Astrocyte of the spinal cord (primary cell): ENCODE measurements at regions not wholly inside any gene's neighbourhood (a gene's known extent, or its start where the extent isn't known, plus 50 kb on each side); places are given as distances from the start of the nearest gene placed in this dataset.

Source experiments
- DNase-seq: peaks from one replicate; pipeline ENCODE4 v3.0.0; 2011; ENCODE audit warnings: low read depth, low spot score
- H3K4me3 ChIP-seq: 2 replicates; pipeline ENCODE4 v1.5.1; 2011; ENCODE audit warnings: low read depth, mild to moderate bottlenecking, low read length, moderate library complexity
- in situ Hi-C: cut with HindIII; loops from 2 replicates; pipeline ENCODE4 v1.10.0; 2017; ENCODE audit warnings: low sequenced_read_pairs
- TF ChIP-seq, protein P1 (sequence below): IDR thresholded peaks from 2 replicates; pipeline ENCODE4 v1.5.1; 2012; ENCODE audit warnings: low read depth, mild to moderate bottlenecking, low read length, inconsistent platforms

DNA sequence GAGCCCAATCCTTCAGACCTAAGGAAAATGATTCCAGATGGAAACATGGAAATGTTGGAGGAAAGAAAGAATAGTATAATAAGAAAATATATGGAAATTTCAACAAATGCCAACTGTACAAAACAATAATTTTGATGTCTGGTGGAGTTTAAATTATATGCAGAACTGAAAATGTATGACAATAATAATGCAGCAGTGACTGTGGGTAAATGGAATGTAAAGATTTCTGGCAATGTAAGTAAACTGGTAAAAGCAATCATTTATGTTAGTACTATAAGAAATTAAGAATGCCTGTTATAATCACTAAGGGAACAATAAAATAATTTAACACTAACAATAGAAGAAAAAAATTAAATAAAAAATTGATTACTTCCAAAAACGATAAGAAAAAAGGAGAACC is 89.0 kb downstream of the EDN1 start:
- H3K4me3 ChIP-seq: no peak overlapping the region
- in situ Hi-C loops: no loop called here
- TF ChIP-seq, protein P1, sequence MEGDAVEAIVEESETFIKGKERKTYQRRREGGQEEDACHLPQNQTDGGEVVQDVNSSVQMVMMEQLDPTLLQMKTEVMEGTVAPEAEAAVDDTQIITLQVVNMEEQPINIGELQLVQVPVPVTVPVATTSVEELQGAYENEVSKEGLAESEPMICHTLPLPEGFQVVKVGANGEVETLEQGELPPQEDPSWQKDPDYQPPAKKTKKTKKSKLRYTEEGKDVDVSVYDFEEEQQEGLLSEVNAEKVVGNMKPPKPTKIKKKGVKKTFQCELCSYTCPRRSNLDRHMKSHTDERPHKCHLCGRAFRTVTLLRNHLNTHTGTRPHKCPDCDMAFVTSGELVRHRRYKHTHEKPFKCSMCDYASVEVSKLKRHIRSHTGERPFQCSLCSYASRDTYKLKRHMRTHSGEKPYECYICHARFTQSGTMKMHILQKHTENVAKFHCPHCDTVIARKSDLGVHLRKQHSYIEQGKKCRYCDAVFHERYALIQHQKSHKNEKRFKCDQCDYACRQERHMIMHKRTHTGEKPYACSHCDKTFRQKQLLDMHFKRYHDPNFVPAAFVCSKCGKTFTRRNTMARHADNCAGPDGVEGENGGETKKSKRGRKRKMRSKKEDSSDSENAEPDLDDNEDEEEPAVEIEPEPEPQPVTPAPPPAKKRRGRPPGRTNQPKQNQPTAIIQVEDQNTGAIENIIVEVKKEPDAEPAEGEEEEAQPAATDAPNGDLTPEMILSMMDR: no peak
- no peak for DNase-seq

DNA sequence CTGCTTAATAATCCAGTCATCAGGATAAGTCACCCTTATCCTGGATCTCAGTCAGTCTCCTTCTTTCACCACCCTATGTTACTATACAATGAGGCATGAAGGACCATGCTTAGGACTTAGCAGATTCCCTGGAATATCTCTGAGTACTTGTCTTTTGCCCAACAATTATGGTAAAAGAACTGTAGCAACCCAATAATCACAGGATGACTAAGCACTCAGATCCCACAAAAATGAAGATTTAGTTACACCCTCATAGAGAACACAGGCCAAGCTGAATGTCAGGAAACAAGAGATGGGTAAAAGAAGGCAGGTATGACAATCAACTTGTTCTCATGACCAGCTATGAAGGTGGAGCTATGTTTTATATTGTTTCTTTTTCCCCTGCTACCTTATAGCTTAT is 91.4 kb downstream of the EDN1 start:
- TF ChIP-seq, protein P1: no peak
- DNase-seq: peak; percentile 28
- H3K4me3 ChIP-seq: no peak overlapping the region
- in situ Hi-C loops: no loop called here

DNA sequence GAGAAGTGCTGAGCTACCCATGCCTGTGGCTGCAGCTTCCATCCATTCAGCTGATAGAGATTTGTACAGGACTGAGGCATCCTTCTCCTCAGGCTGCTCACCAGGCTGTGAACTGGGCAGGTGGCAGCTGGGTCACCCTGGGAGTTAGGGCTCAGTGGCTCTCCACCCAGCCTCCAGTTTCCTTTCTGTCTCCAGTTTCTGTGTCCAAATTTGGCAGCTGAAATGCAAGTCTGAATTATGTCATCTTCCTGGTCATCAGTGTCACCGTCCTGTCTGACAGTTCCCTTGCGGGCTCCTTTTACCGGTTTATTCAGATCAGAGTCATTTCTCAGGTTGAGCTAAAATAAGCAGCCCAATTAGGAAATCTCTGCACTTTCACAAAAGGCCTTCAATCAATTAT is 93.3 kb downstream of the EDN1 start:
- TF ChIP-seq, protein P1: no peak
- DNase-seq: no peak
- in situ Hi-C loops: no loop called here
- H3K4me3 ChIP-seq: no peak overlapping the region

DNA sequence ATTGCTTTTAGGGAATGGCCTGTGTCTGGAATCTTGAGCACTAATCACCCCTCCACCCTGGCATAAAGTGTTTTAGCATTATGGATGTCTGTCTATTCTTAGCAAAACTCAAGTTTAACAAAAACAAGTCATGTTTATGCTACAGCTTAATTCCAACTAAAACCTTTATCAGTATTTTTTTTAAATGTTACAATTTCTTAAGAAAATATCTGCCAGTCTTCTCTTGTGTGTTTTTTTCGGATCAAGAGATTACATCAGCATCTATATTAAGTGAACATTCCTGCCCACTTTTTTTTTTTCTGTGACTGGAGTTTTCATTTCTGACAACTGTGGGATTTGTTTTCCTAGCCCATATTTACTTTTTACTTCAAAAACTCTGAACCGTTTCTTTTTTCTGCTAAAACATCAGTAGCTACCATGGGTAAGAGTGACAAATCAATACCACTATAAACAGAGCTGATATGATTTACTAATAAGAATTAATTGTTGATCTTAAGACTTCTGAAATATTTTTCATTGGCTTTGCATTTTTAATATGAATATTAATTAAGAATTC is 94.3 kb downstream of the EDN1 start:
- no peak overlapping the region for H3K4me3 ChIP-seq
- TF ChIP-seq, protein P1: no peak
- in situ Hi-C loops: no loop called here
- DNase-seq: no peak

DNA sequence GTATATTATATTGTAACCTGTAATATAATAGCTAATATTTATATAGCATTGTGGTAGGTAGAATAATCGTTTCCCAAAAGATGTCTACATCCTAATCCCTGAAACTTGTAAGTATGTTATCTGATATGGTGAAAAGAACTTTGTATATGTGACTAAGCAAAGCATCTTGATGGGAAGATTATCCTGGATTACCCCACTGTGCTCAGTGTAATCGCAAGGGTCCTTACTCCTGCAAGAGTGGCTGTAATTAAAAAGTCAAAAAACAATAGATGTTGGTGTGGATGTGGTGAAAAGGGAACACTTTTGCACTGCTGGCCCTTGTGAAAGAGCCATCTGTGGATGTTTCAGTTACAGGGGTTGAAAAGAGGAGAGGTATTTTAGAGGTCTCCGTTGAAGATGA is 95.2 kb downstream of the EDN1 start:
- in situ Hi-C loops: no loop called here

DNA sequence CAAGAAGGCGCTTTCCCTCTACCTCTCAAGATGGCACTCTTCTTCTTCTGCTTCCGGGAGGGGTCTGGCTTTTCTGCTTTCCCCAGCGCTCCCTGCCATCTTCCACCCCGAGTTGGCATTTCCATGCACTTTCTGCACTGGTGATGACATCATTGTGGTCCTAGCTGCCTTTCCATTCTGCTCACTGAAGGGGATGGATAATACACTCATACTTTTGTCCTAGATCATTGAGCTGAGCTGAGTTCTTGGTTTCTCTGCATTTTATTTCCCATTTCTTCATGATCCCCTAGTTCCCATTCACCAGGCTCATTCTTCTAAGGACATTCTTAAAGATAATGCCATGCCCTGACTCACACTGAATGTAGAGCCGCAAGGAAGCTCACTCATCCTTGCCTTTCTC is 96.7 kb downstream of the EDN1 start:
- DNase-seq: peak; percentile 20
- in situ Hi-C loops: no loop called here
- TF ChIP-seq, protein P1: no peak
- H3K4me3 ChIP-seq: no peak overlapping the region

More for the DNA sequence above, 95.2 kb downstream of the EDN1 start:
- TF ChIP-seq, protein P1: no peak
- DNase-seq: no peak
- no peak overlapping the region for H3K4me3 ChIP-seq

DNA sequence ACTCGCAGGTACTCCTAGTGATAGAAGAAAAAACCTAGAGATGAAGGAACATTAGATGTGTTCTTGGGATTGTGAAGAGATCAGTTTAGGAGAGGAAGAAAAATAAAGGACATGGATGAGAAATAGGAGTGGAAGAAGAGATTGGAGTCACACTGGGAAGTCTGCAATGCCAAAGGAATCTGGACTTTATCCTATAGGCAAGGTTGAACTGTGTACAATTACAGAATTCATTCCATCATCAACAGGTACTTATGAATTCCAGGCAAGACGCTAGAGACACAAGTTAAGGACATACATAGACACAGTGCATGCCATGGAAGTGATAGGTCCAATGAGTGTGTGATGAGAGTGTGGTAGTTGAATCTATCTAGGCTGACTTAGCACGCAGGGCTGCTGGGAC is 101.3 kb downstream of the EDN1 start:
- H3K4me3 ChIP-seq: no peak overlapping the region
- no peak for DNase-seq
- TF ChIP-seq, protein P1: no peak
- in situ Hi-C loops: no loop called here
